ENCODE measurements at regions not wholly inside any gene's neighbourhood (a gene's known extent, or its start where the extent isn't known, plus 50 kb on each side); places are given as distances from the start of the nearest gene placed in this dataset.

DNA sequence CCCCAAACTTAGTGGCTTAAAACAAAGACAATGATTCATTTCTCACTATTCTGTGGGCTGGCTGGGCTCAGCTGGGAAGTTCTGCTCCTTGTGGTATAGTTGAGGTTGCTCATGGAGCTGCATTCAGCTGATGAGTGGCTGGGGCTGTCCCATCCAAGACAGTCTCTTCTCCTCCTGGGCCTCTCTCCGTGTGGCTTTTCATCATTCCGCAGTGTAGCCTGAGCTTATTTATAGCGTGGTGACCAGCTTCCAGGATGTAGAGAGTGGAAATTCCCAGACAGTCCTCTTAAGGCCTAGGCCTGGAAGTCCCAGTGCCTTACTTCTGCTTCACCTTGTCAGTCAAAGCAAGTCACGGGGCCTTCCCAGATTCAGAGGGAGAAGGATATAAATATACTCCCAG is 136.7 kb upstream of the DAZL start:
- CTCF ChIA-PET (ENCODE audit: low intra/inter-chr PET ratio): no interaction called here
- H3K4me3 ChIP-seq: no peak overlapping the region
- no peak overlapping the region for H3K4me2 ChIP-seq (ENCODE audit: insufficient read depth, low read length)
- H3K27ac ChIP-seq (ENCODE audit: extremely low read depth, low read depth, low read length): no peak overlapping the region
- H3K27me3 ChIP-seq (ENCODE audit: control insufficient read depth in 2 of 2, insufficient read depth in 2 of 2, low read length in 2 of 2): no peaks in the 10 kb centered on the region
- no peak overlapping the region for H3K9ac ChIP-seq (ENCODE audit: insufficient read depth in 1 of 2, low read depth in 2 of 2, low read length in 2 of 2)
- H3K4me1 ChIP-seq (replicated peaks in 1 of 2; ENCODE audit: control insufficient read depth in 2 of 2, insufficient read depth in 2 of 2, low read length in 2 of 2): no peaks in the 10 kb centered on the region
- POLR2A ChIA-PET: no interaction called here
- H2AFZ ChIP-seq (ENCODE audit: low read depth, low read length): no peak overlapping the region
- BruUV-seq (replicated peaks): no TSS peak
- no peaks in the 10 kb centered on the region for H3K79me2 ChIP-seq (ENCODE audit: control insufficient read depth, insufficient read depth, low read length)
- 3% methylated on average over 4 of the region's 4 CpGs for WGBS (ENCODE audit: insufficient coverage, low coverage, missing lambda C conversion rate)
- H3K36me3 ChIP-seq (ENCODE audit: control insufficient read depth, insufficient read depth, low read length): no peaks in the 10 kb centered on the region
- no peak for FAIRE-seq
- DNase-seq (ENCODE audit: extremely low read depth in 1 of 4, low spot score in 3 of 4): no peak
- no peaks in the 10 kb centered on the region for H4K20me1 ChIP-seq (replicated peaks; ENCODE audit: control insufficient read depth, insufficient read depth, low read length)
- in situ Hi-C loops (cut with MboI) (no loop called here), intact Hi-C loops (cut with micrococcal nuclease) (no loop called here)
- no peak for ATAC-seq
- no peaks in the 10 kb centered on the region for H3K9me1 ChIP-seq (ENCODE audit: control insufficient read depth, insufficient read depth, low read length)
- H3K9me3 ChIP-seq (replicated peaks; ENCODE audit: control insufficient read depth, insufficient read depth, low read depth, low read length): no peaks in the 10 kb centered on the region
- TF ChIP-seq SIRT6 (IDR thresholded peaks at IDR 0.05; ENCODE audit: low read depth, low read length): no peak
- TF ChIP-seq NFIC (IDR thresholded peaks at IDR 0.05): no peak
- no peak for TF ChIP-seq U2AF2 (optimal IDR thresholded peaks at IDR 0.05; ENCODE audit: low read depth, low read length)
- no peak for TF ChIP-seq ZNF766 (CRISPR knock-in tag; conservative IDR thresholded peaks at IDR 0.05)
- TF ChIP-seq, protein P1, sequence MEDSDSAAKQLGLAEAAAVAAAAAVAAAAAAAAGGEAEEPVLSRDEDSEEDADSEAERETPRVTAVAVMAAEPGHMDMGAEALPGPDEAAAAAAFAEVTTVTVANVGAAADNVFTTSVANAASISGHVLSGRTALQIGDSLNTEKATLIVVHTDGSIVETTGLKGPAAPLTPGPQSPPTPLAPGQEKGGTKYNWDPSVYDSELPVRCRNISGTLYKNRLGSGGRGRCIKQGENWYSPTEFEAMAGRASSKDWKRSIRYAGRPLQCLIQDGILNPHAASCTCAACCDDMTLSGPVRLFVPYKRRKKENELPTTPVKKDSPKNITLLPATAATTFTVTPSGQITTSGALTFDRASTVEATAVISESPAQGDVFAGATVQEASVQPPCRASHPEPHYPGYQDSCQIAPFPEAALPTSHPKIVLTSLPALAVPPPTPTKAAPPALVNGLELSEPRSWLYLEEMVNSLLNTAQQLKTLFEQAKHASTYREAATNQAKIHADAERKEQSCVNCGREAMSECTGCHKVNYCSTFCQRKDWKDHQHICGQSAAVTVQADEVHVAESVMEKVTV (CRISPR knock-in tag; IDR thresholded peaks at IDR 0.05): no peak
- no peak for TF ChIP-seq ZNF57 (CRISPR knock-in tag; IDR thresholded peaks at IDR 0.05)
- no peak for TF ChIP-seq HMG20B (CRISPR knock-in tag; IDR thresholded peaks at IDR 0.05)
- TF ChIP-seq, protein P2, sequence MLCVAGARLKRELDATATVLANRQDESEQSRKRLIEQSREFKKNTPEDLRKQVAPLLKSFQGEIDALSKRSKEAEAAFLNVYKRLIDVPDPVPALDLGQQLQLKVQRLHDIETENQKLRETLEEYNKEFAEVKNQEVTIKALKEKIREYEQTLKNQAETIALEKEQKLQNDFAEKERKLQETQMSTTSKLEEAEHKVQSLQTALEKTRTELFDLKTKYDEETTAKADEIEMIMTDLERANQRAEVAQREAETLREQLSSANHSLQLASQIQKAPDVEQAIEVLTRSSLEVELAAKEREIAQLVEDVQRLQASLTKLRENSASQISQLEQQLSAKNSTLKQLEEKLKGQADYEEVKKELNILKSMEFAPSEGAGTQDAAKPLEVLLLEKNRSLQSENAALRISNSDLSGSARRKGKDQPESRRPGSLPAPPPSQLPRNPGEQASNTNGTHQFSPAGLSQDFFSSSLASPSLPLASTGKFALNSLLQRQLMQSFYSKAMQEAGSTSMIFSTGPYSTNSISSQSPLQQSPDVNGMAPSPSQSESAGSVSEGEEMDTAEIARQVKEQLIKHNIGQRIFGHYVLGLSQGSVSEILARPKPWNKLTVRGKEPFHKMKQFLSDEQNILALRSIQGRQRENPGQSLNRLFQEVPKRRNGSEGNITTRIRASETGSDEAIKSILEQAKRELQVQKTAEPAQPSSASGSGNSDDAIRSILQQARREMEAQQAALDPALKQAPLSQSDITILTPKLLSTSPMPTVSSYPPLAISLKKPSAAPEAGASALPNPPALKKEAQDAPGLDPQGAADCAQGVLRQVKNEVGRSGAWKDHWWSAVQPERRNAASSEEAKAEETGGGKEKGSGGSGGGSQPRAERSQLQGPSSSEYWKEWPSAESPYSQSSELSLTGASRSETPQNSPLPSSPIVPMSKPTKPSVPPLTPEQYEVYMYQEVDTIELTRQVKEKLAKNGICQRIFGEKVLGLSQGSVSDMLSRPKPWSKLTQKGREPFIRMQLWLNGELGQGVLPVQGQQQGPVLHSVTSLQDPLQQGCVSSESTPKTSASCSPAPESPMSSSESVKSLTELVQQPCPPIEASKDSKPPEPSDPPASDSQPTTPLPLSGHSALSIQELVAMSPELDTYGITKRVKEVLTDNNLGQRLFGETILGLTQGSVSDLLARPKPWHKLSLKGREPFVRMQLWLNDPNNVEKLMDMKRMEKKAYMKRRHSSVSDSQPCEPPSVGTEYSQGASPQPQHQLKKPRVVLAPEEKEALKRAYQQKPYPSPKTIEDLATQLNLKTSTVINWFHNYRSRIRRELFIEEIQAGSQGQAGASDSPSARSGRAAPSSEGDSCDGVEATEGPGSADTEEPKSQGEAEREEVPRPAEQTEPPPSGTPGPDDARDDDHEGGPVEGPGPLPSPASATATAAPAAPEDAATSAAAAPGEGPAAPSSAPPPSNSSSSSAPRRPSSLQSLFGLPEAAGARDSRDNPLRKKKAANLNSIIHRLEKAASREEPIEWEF (CRISPR knock-in tag; IDR thresholded peaks at IDR 0.05): no peak
- TF ChIP-seq, protein P3, sequence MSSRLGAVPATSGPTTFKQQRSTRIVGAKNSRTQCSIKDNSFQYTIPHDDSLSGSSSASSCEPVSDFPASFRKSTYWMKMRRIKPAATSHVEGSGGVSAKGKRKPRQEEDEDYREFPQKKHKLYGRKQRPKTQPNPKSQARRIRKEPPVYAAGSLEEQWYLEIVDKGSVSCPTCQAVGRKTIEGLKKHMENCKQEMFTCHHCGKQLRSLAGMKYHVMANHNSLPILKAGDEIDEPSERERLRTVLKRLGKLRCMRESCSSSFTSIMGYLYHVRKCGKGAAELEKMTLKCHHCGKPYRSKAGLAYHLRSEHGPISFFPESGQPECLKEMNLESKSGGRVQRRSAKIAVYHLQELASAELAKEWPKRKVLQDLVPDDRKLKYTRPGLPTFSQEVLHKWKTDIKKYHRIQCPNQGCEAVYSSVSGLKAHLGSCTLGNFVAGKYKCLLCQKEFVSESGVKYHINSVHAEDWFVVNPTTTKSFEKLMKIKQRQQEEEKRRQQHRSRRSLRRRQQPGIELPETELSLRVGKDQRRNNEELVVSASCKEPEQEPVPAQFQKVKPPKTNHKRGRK (tag; IDR thresholded peaks at IDR 0.05): no peak
- no peak for TF ChIP-seq RBM39 (optimal IDR thresholded peaks at IDR 0.05; ENCODE audit: low read depth, low read length)
- no peak for TF ChIP-seq CC2D1A (IDR thresholded peaks at IDR 0.05)
- no peak for TF ChIP-seq SREBF1 (IDR thresholded peaks at IDR 0.05; ENCODE audit: borderline replicate concordance, low read depth, low read length)
- TF ChIP-seq CREB1 (IDR thresholded peaks at IDR 0.05): no peak
- TF ChIP-seq CREB1 (CRISPR knock-in tag; IDR thresholded peaks at IDR 0.05): no peak

Measured in K562 (cell line).